H1 (cell line): ENCODE measurements at regions not wholly inside any gene's neighbourhood (a gene's known extent, or its start where the extent isn't known, plus 50 kb on each side); places are given as distances from the start of the nearest gene placed in this dataset.

ENCODE experiments used
- ATF3 ChIP-seq: IDR thresholded peaks from 2 replicates; pipeline ENCODE4 v1.6.1; 2011; ENCODE audit warnings: low read depth, mild to moderate bottlenecking, low read length; ENCODE audit not compliant: insufficient read depth
- BCL11A ChIP-seq, 2 experiments: IDR thresholded peaks; one replicate each; pipeline ENCODE4 v1.6.1; 2011; ENCODE audit warnings: low read depth in 2 of 2, low read length in 2 of 2, mild to moderate bottlenecking in 2 of 2
- CHD7 ChIP-seq: fragments of 300-600 bp; sonication (generic); IDR thresholded peaks from 2 replicates; pipeline ENCODE4 v1.7.1; 2012; ENCODE audit warnings: low read length, moderate library complexity, mild to moderate bottlenecking, inconsistent platforms; ENCODE audit not compliant: insufficient replicate concordance
- POU5F1 ChIP-seq: IDR thresholded peaks from 2 replicates; pipeline ENCODE4 v1.6.1; 2011; ENCODE audit warnings: low read depth, mild to moderate bottlenecking, low read length, moderate library complexity
- RAD21 ChIP-seq, 2 experiments: IDR thresholded peaks in 1 of 2; conservative IDR thresholded peaks in 1 of 2; 2 replicates each; pipeline ENCODE4 v1.6.1; 2011; ENCODE audit warnings: low read depth in 2 of 2, low read length in 2 of 2, improper control_type of control experiment in 1 of 2, inconsistent platforms in 1 of 2, mild to moderate bottlenecking in 1 of 2, moderate library complexity in 1 of 2
- RNF2 ChIP-seq: fragments of 200-900, 300-1000 bp; sonication (generic); IDR thresholded peaks from 2 replicates; pipeline ENCODE4 v1.7.1; 2016; ENCODE audit warnings: borderline replicate concordance, low read depth, mild to moderate bottlenecking, antibody characterized with exemption, low read length; ENCODE audit not compliant: poor library complexity, severe bottlenecking; ENCODE audit errors: missing control alignments
- SP4 ChIP-seq: IDR thresholded peaks from 2 replicates; pipeline ENCODE4 v1.6.1; 2012; ENCODE audit warnings: low read length, inconsistent platforms
- TBP ChIP-seq: IDR thresholded peaks from 2 replicates; pipeline ENCODE4 v1.6.1; 2011; ENCODE audit warnings: low read depth, low read length, improper control_type of control experiment
- USF2 ChIP-seq: IDR thresholded peaks from 2 replicates; pipeline ENCODE4 v1.6.1; 2011; ENCODE audit warnings: low read length, improper control_type of control experiment
- YY1 ChIP-seq: IDR thresholded peaks from 2 replicates; pipeline ENCODE4 v1.6.1; 2011; ENCODE audit warnings: low read depth, mild to moderate bottlenecking, low read length

- no peak for TF ChIP-seq CHD7
- no peak for TF ChIP-seq RNF2
- TF ChIP-seq RAD21 (IDR thresholded peaks at IDR 0.05 in 1 of 2, conservative IDR thresholded peaks at IDR 0.05 in 1 of 2; ENCODE audit: low read depth in 2 of 2, low read length in 2 of 2) = no peak
- no peak for TF ChIP-seq USF2
- TF ChIP-seq YY1 = no peak
- no peak for TF ChIP-seq BCL11A (IDR thresholded peaks at IDR 0.05; ENCODE audit: low read depth in 2 of 2, low read length in 2 of 2)
- TF ChIP-seq ATF3 = no peak
- no peak for TF ChIP-seq SP4
- no peak for TF ChIP-seq TBP
- no peak for TF ChIP-seq POU5F1
These were observed 183.9 kb upstream of the SOX21 start (continued) for GRCh38 chr13:94896238-94896637.
